HG02885 (cell line): ENCODE measurements at regions not wholly inside any gene's neighbourhood (a gene's known extent, or its start where the extent isn't known, plus 50 kb on each side); places are given as distances from the start of the nearest gene placed in this dataset.

Experiments
- ATAC-seq: cut with Tn5 transposase; IDR thresholded peaks from one replicate; pipeline ENCODE4 v1.9.1; 2021; ENCODE audit warnings: mild to moderate bottlenecking; ENCODE audit not compliant: unreplicated experiment, poor library complexity

GRCh38 chr20:11671015-11671511, 246.6 kb upstream of the BTBD3 start:
- no peak for ATAC-seq

- ATAC-seq: no peak
Observed at GRCh38 chr20:11672959-11673358, 244.7 kb upstream of the BTBD3 start.

GRCh38 chr20:11675920-11676629, 241.6 kb upstream of the BTBD3 start:
- ATAC-seq: no peak

- ATAC-seq: no peak
Observed at GRCh38 chr20:11676630-11677287, 240.9 kb upstream of the BTBD3 start.

- ATAC-seq: no peak
Observed at GRCh38 chr20:11677428-11677827, 240.3 kb upstream of the BTBD3 start.

- ATAC-seq: no peak
Observed at GRCh38 chr20:11677836-11678235, 239.9 kb upstream of the BTBD3 start.

GRCh38 chr20:11682285-11682684, 235.4 kb upstream of the BTBD3 start:
- no peak for ATAC-seq

- no peak for ATAC-seq
Observed at GRCh38 chr20:11686195-11686594, 231.5 kb upstream of the BTBD3 start.

- no peak for ATAC-seq
Observed at GRCh38 chr20:11686820-11687543, 230.7 kb upstream of the BTBD3 start.

- ATAC-seq: no peak
Observed at GRCh38 chr20:11687546-11688292, 230.0 kb upstream of the BTBD3 start.

GRCh38 chr20:11689262-11689661, 228.4 kb upstream of the BTBD3 start:
- no peak for ATAC-seq

- no peak for ATAC-seq
Observed at GRCh38 chr20:11691766-11692165, 225.9 kb upstream of the BTBD3 start.

GRCh38 chr20:11692567-11692966, 225.1 kb upstream of the BTBD3 start:
- no peak for ATAC-seq

- ATAC-seq: no peak
Observed at GRCh38 chr20:11694467-11694866, 223.2 kb upstream of the BTBD3 start.

GRCh38 chr20:11697055-11697454, 220.6 kb upstream of the BTBD3 start:
- ATAC-seq: no peak

GRCh38 chr20:11697646-11698045, 220.0 kb upstream of the BTBD3 start:
- no peak for ATAC-seq

- ATAC-seq: no peak
Observed at GRCh38 chr20:11698124-11698523, 219.6 kb upstream of the BTBD3 start.

- ATAC-seq: no peak
Observed at GRCh38 chr20:11700831-11701230, 216.9 kb upstream of the BTBD3 start.

GRCh38 chr20:11702721-11703518, 214.8 kb upstream of the BTBD3 start:
- ATAC-seq: no peak

GRCh38 chr20:11705512-11705911, 212.2 kb upstream of the BTBD3 start:
- no peak for ATAC-seq
